NCI-H1105 treated with DMSO at 0.1 percent for 48 hours (cell line): ENCODE measurements at regions not wholly inside any gene's neighbourhood (a gene's known extent, or its start where the extent isn't known, plus 50 kb on each side); places are given as distances from the start of the nearest gene placed in this dataset.
"Not testable (repeated sequence)": the region's sequence is repeated elsewhere in the genome, so short reads cannot be mapped to it uniquely, and the experiment has no call there.

Experiments
- DNase-seq: peaks from one replicate; lab custom pipeline; 2025; lab: John Stamatoyannopoulos, UW

- no peak for DNase-seq
Observed at GRCh38 chr6:164377348-164377918, 932.0 kb downstream of the C6orf118 start.

GRCh38 chr6:164370773-164371172 lies 938.6 kb downstream of the C6orf118 start:
- no peak for DNase-seq

- no peak for DNase-seq
Observed at GRCh38 chr6:164359441-164359840, 944.9 kb downstream of the QKI start.

- DNase-seq = no peak
Observed at GRCh38 chr6:164359036-164359435, 944.5 kb downstream of the QKI start.

- no peak for DNase-seq
Observed at GRCh38 chr6:164356814-164357213, 942.3 kb downstream of the QKI start.

- no peak for DNase-seq
Observed at GRCh38 chr6:164347455-164347854, 932.9 kb downstream of the QKI start.

GRCh38 chr6:164346631-164347030 lies 932.1 kb downstream of the QKI start:
- DNase-seq = no peak

GRCh38 chr6:164345806-164346496 lies 931.4 kb downstream of the QKI start:
- DNase-seq = no peak

- DNase-seq = no peak
Observed at GRCh38 chr6:164345327-164345726, 930.8 kb downstream of the QKI start.

- no peak for DNase-seq
Observed at GRCh38 chr6:164344801-164345291, 930.3 kb downstream of the QKI start.

GRCh38 chr6:164339442-164339841 lies 924.9 kb downstream of the QKI start:
- DNase-seq = not testable (repeated sequence)

- no peak for DNase-seq
Observed at GRCh38 chr6:164337925-164338397, 923.4 kb downstream of the QKI start.

- no peak for DNase-seq
Observed at GRCh38 chr6:164337024-164337924, 922.8 kb downstream of the QKI start.

- no peak for DNase-seq
Observed at GRCh38 chr6:164336455-164336854, 921.9 kb downstream of the QKI start.

- no peak for DNase-seq
Observed at GRCh38 chr6:164331026-164331425, 916.5 kb downstream of the QKI start.

GRCh38 chr6:164325168-164325567 lies 910.6 kb downstream of the QKI start:
- DNase-seq = no peak

GRCh38 chr6:164322533-164322932 lies 908.0 kb downstream of the QKI start:
- no peak for DNase-seq

- no peak for DNase-seq
Observed at GRCh38 chr6:164321297-164321696, 906.8 kb downstream of the QKI start.

GRCh38 chr6:164315376-164315775 lies 900.9 kb downstream of the QKI start:
- no peak for DNase-seq

- no peak for DNase-seq
Observed at GRCh38 chr6:164308339-164308738, 893.8 kb downstream of the QKI start.

- no peak for DNase-seq
Observed at GRCh38 chr6:164303102-164303964, 888.8 kb downstream of the QKI start.

GRCh38 chr6:164296411-164296810 lies 881.9 kb downstream of the QKI start:
- DNase-seq = no peak
